ENCODE measurements at regions not wholly inside any gene's neighbourhood (a gene's known extent, or its start where the extent isn't known, plus 50 kb on each side); places are given as distances from the start of the nearest gene placed in this dataset.

DNA sequence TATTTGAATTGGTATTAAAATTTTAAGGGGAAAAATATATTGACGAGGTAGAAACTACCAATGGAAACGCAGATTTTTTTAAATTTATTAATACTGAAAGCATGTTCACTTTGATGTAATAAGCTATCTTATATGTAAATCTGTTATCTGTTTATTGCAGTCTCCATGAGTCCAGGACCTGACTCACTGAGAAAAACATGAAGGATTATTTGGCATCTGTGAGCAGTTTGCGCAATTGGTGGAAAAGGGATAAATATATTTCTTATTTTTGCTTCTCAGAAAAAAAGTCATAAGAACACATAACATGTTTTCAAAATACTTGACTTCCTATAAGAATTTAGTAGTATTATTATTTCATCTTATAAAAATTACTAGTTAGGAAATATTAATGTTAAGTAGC, 561.4 kb downstream of the ADCYAP1 start:
- no peak overlapping the region for H3K4me3 ChIP-seq (replicated peaks; ENCODE audit: insufficient read depth, low read length)
- no peaks in the 10 kb centered on the region for H3K27me3 ChIP-seq (ENCODE audit: insufficient read depth, poor library complexity, severe bottlenecking)
- DNase-seq (ENCODE audit: low read depth in 1 of 2, low spot score in 1 of 2): no peak
- H3K27ac ChIP-seq (replicated peaks): no peak overlapping the region
- no peak for TF ChIP-seq GABPA (IDR thresholded peaks at IDR 0.05; ENCODE audit: low read depth)
- TF ChIP-seq, protein P1, sequence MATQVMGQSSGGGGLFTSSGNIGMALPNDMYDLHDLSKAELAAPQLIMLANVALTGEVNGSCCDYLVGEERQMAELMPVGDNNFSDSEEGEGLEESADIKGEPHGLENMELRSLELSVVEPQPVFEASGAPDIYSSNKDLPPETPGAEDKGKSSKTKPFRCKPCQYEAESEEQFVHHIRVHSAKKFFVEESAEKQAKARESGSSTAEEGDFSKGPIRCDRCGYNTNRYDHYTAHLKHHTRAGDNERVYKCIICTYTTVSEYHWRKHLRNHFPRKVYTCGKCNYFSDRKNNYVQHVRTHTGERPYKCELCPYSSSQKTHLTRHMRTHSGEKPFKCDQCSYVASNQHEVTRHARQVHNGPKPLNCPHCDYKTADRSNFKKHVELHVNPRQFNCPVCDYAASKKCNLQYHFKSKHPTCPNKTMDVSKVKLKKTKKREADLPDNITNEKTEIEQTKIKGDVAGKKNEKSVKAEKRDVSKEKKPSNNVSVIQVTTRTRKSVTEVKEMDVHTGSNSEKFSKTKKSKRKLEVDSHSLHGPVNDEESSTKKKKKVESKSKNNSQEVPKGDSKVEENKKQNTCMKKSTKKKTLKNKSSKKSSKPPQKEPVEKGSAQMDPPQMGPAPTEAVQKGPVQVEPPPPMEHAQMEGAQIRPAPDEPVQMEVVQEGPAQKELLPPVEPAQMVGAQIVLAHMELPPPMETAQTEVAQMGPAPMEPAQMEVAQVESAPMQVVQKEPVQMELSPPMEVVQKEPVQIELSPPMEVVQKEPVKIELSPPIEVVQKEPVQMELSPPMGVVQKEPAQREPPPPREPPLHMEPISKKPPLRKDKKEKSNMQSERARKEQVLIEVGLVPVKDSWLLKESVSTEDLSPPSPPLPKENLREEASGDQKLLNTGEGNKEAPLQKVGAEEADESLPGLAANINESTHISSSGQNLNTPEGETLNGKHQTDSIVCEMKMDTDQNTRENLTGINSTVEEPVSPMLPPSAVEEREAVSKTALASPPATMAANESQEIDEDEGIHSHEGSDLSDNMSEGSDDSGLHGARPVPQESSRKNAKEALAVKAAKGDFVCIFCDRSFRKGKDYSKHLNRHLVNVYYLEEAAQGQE (IDR thresholded peaks at IDR 0.05; ENCODE audit: insufficient replicate concordance, low read depth): no peak
- TF ChIP-seq SPI1 (IDR thresholded peaks at IDR 0.05; ENCODE audit: borderline replicate concordance, low read depth): no peak
- TF ChIP-seq, protein P2, sequence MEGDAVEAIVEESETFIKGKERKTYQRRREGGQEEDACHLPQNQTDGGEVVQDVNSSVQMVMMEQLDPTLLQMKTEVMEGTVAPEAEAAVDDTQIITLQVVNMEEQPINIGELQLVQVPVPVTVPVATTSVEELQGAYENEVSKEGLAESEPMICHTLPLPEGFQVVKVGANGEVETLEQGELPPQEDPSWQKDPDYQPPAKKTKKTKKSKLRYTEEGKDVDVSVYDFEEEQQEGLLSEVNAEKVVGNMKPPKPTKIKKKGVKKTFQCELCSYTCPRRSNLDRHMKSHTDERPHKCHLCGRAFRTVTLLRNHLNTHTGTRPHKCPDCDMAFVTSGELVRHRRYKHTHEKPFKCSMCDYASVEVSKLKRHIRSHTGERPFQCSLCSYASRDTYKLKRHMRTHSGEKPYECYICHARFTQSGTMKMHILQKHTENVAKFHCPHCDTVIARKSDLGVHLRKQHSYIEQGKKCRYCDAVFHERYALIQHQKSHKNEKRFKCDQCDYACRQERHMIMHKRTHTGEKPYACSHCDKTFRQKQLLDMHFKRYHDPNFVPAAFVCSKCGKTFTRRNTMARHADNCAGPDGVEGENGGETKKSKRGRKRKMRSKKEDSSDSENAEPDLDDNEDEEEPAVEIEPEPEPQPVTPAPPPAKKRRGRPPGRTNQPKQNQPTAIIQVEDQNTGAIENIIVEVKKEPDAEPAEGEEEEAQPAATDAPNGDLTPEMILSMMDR (IDR thresholded peaks at IDR 0.05; ENCODE audit: insufficient read depth, low read length): no peak
- TF ChIP-seq POLR2AphosphoS5 (IDR thresholded peaks at IDR 0.05; ENCODE audit: low read depth): no peak

DNA sequence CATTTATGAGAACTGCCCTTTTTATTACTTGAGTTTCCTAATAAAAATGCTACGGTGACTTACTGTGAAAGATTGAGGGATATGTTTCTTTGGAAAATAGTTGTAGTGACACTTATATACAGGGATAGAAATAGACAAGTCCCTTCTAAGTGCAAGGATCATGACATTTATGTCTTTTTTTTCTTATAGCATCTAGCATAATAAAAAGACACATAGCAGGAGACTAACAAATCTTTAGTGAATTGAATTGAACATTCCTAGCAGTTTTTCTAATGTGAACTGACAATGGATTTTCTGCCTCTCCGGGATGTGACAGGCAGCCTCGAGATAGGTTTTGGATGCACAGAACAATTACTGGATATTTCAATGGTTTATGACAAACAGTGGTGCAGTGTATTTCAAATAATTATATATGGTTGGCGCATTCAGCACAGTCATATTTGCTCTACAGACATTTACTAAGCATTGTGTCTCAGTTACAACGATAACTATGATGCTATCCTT, 562.8 kb downstream of the ADCYAP1 start:
- no peak for DNase-seq (ENCODE audit: low read depth in 1 of 2, low spot score in 1 of 2)
- no peaks in the 10 kb centered on the region for H3K27me3 ChIP-seq (ENCODE audit: insufficient read depth, poor library complexity, severe bottlenecking)
- H3K4me3 ChIP-seq (replicated peaks; ENCODE audit: insufficient read depth, low read length): no peak overlapping the region
- H3K27ac ChIP-seq (replicated peaks): no peak overlapping the region
- no peak for TF ChIP-seq SPI1 (IDR thresholded peaks at IDR 0.05; ENCODE audit: borderline replicate concordance, low read depth)
- no peak for TF ChIP-seq GABPA (IDR thresholded peaks at IDR 0.05; ENCODE audit: low read depth)
- TF ChIP-seq, protein P2 (IDR thresholded peaks at IDR 0.05; ENCODE audit: insufficient read depth, low read length): no peak
- TF ChIP-seq, protein P1 (IDR thresholded peaks at IDR 0.05; ENCODE audit: insufficient replicate concordance, low read depth): no peak
- no peak for TF ChIP-seq POLR2AphosphoS5 (IDR thresholded peaks at IDR 0.05; ENCODE audit: low read depth)

DNA sequence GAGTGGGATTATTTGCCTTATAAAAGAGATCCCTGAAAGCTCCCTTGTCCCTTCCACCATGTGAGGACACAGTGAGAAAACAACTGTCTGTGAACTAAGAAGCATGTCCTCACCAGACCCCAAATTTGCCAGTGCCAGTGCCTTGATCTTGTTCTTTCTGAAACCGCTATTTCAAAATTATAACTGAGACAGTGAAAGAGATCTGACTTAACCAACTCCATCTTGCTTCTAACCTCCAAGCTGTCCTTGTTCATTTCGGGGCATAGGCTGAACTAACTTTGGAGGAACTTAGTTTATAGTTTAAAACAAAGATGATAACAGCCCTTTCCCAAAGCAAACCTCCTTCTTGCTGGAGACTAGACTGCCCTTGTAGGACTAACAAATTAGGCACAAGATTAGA, 563.9 kb downstream of the ADCYAP1 start:
- TF ChIP-seq, protein P1 (IDR thresholded peaks at IDR 0.05; ENCODE audit: insufficient replicate concordance, low read depth): no peak
- TF ChIP-seq, protein P2 (IDR thresholded peaks at IDR 0.05; ENCODE audit: insufficient read depth, low read length): no peak
- no peak for TF ChIP-seq GABPA (IDR thresholded peaks at IDR 0.05; ENCODE audit: low read depth)
- TF ChIP-seq POLR2AphosphoS5 (IDR thresholded peaks at IDR 0.05; ENCODE audit: low read depth): no peak
- H3K27me3 ChIP-seq (ENCODE audit: insufficient read depth, poor library complexity, severe bottlenecking): no peaks in the 10 kb centered on the region
- no peak for DNase-seq (ENCODE audit: low read depth in 1 of 2, low spot score in 1 of 2)
- H3K4me3 ChIP-seq (replicated peaks; ENCODE audit: insufficient read depth, low read length): no peak overlapping the region
- H3K27ac ChIP-seq (replicated peaks): no peak overlapping the region

All from HL-60 (cell line).